Prostate gland (tissue), 2 donors: ENCODE measurements at regions not wholly inside any gene's neighbourhood (a gene's known extent, or its start where the extent isn't known, plus 50 kb on each side); places are given as distances from the start of the nearest gene placed in this dataset.

Experiments
- CTCF ChIP-seq, 4 experiments: fragments of 200-600 bp in 2 of 4; fragments of 450-650 bp in 2 of 4; sonication (generic) in 2 of 4; IDR thresholded peaks; 1 replicate in 3 of 4; 2 replicates in 1 of 4; pipeline ENCODE4 v1.5.1; 2016 to 2019; ENCODE audit warnings: antibody characterized with exemption in 4 of 4, mild to moderate bottlenecking in 2 of 4, moderate library complexity in 2 of 4
- POLR2A ChIP-seq: fragments of 450-650 bp; IDR thresholded peaks from one replicate; pipeline ENCODE4 v1.6.1; 2016; ENCODE audit warnings: antibody characterized with exemption, mild to moderate bottlenecking
- POLR2AphosphoS5 ChIP-seq: sonication (generic); formaldehyde crosslinking; IDR thresholded peaks from one replicate; pipeline ENCODE4 v1.6.1; 2017; ENCODE audit warnings: antibody characterized with exemption

DNA sequence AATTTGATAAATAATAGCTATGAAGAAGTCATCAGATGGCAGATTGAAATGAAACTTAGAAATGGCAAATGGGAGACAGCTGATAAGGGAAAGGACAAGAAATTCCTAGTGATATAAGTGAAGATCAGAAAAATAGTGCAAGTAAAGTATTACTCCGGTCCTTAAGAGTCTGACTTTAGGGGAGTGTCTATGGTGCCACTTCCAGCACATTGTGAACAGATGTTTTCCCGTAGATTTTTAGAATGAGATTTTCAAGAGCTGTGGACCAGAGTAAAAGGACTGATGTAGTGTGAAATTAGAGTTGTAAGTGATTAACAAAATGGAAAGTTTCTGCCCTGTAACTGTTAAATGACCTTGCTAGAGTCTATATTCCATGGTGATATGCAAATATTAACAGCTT, 974.8 kb upstream of the TENM4 start:
- TF ChIP-seq POLR2AphosphoS5 (no peak), POLR2A (no peak), CTCF (IDR thresholded peaks at IDR 0.05) (no peak)
